ENCODE measurements at regions not wholly inside any gene's neighbourhood (a gene's known extent, or its start where the extent isn't known, plus 50 kb on each side); places are given as distances from the start of the nearest gene placed in this dataset.

DNA sequence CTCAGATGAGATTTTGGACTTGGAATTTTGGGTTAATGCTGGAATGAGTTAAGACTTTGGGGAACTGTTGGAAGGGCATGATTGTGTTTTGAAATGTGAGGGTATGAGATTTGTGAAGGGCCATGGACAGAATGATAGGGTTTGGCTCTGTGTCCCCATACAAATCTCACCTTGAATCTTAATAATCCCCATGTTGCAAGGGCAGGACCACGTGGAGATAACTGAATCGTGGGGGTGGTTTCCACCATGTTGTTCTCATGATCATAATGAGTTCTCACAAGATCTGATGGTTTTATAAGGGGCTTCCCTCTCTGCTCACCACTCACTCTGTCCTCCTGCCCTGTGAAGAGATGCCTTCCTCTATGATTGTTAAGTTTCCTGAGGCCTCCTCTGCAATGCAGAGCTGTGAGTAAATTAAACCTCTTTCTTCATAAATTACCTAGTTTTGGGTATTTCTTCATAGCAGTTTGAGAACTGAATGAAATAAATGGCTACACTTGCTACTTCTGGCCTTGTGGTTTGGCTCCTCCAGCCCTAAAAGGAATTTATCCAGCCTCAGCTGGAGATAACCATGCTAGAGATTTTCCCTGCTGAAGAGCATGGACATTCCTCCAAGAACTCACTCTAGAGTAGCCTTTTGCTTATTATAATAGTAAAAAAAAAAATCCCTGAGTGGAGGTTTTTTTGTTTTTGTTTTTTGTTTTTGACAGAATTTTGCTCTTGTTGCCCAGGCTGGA, 144.3 kb upstream of the TFPI start:
- H3K9me3 ChIP-seq, result peaks cover 0 to 2% (median 0%) of the 10 kb centered on the region in 11 donors
- H3K27ac ChIP-seq, result no peak overlapping the region
- no peaks in the 10 kb centered on the region for H3K4me1 ChIP-seq
- intact Hi-C loops (cut with DNase I), result no loop called here
- no peaks in the 10 kb centered on the region for H3K36me3 ChIP-seq
- TF ChIP-seq, protein P1, sequence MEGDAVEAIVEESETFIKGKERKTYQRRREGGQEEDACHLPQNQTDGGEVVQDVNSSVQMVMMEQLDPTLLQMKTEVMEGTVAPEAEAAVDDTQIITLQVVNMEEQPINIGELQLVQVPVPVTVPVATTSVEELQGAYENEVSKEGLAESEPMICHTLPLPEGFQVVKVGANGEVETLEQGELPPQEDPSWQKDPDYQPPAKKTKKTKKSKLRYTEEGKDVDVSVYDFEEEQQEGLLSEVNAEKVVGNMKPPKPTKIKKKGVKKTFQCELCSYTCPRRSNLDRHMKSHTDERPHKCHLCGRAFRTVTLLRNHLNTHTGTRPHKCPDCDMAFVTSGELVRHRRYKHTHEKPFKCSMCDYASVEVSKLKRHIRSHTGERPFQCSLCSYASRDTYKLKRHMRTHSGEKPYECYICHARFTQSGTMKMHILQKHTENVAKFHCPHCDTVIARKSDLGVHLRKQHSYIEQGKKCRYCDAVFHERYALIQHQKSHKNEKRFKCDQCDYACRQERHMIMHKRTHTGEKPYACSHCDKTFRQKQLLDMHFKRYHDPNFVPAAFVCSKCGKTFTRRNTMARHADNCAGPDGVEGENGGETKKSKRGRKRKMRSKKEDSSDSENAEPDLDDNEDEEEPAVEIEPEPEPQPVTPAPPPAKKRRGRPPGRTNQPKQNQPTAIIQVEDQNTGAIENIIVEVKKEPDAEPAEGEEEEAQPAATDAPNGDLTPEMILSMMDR (IDR thresholded peaks at IDR 0.05), result no peak
- DNase-seq, result no peak
- no peaks in the 10 kb centered on the region for H3K27me3 ChIP-seq
- no peak overlapping the region for H3K4me3 ChIP-seq
- 63 to 95% methylated on average over 2 of the region's 2 CpGs for WGBS, 2 donors
- no peak for ATAC-seq

DNA sequence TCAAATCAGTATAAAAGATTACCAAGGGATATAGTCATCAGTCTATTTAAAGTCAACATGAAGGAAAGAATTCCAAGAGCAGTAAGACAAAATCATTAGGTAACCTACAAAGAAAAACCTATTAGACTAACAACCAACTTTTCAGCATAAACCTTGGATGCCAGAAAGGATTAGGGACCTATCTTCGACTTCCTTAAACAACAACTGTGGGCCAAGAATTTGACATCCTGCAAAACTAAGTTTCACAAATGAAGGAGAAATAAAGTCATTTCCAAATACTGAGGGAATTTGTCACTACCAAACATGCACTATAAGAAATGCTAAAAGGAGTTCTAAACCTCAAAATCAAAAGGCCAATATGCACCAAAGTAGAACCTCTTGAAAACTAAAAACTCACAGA, 147.9 kb upstream of the TFPI start:
- DNase-seq, result no peak
- no peaks in the 10 kb centered on the region for H3K4me1 ChIP-seq
- no peak overlapping the region for H3K27ac ChIP-seq
- intact Hi-C loops (cut with DNase I), result no loop called here
- H3K9me3 ChIP-seq, result peaks cover 0 to 4% (median 0%) of the 10 kb centered on the region in 11 donors
- no peak overlapping the region for H3K4me3 ChIP-seq
- TF ChIP-seq, protein P1 (IDR thresholded peaks at IDR 0.05), result no peak
- 36 to 48% methylated on average over 1 of the region's 1 CpG for WGBS, 2 donors
- no peaks in the 10 kb centered on the region for H3K27me3 ChIP-seq
- no peak for ATAC-seq
- no peaks in the 10 kb centered on the region for H3K36me3 ChIP-seq

DNA sequence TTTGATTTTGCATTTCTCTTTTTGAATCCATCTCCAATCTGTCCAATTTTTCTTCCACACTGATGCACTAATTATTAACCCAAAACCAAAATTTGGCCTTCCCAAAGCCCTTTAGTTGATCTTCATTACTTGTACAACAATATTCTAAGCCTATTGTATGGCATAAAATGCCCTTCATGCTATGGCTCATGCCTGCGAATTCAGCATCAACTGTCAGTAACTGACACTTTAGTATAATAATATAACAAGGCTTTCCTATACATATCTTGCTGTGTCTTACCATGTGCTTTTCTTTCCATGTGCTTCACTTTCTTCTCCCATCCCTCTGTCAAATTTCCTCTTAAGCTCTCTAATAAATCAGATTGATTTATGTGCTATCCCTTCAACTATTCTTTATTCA, 154.0 kb upstream of the TFPI start:
- no peak for ATAC-seq
- TF ChIP-seq, protein P1 (IDR thresholded peaks at IDR 0.05), result no peak
- Histone ChIP-seq H3K27me3 (no peaks in the 10 kb centered on the region), H3K27ac (no peak overlapping the region), H3K9me3 (peaks cover 0 to 4% (median 0%) of the 10 kb centered on the region in 11 donors), H3K4me1 (no peaks in the 10 kb centered on the region), H3K4me3 (no peak overlapping the region), H3K36me3 (no peaks in the 10 kb centered on the region)
- DNase-seq, result no peak
- intact Hi-C loops (cut with DNase I), result no loop called here
- WGBS, 2 donors, result 96% methylated on average over 1 of the region's 1 CpG

DNA sequence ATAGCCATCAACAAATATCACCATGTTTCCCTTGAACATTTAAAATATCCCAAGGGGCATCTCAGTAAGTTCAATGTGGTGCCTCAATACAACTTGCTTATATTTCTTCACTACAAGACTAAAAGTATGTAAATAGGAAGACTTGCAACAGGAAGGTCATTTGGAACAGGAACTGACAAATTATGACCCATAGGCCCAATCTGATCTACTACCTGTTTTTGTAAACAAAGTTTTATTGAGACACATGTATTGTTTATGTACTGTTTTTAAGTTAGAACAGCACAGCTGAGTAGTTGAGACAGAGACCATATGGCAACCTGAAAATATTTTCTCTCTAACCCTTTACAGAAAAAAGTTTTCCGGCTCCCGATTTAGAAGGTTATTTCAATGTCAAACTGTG, 154.8 kb upstream of the TFPI start:
- Histone ChIP-seq H3K4me1 (no peaks in the 10 kb centered on the region), H3K27me3 (no peaks in the 10 kb centered on the region), H3K4me3 (no peak overlapping the region), H3K9me3 (peaks cover 0 to 3% (median 0%) of the 10 kb centered on the region in 11 donors), H3K27ac (no peak overlapping the region), H3K36me3 (no peaks in the 10 kb centered on the region)
- TF ChIP-seq, protein P1 (IDR thresholded peaks at IDR 0.05), result no peak
- DNase-seq (no peak), ATAC-seq (no peak)
- 90% methylated on average over 2 of the region's 2 CpGs for WGBS, 2 donors
- intact Hi-C loops (cut with DNase I), result no loop called here

Measured in heart right ventricle (tissue), 16 donors.